ENCODE measurements at regions not wholly inside any gene's neighbourhood (a gene's known extent, or its start where the extent isn't known, plus 50 kb on each side); places are given as distances from the start of the nearest gene placed in this dataset.

- Histone ChIP-seq H3K4me3 (ENCODE audit: low read length) (no peak overlapping the region), H3K9me3 (ENCODE audit: control insufficient read depth, low read depth, low read length) (no peaks in the 10 kb centered on the region), H3K27me3 (ENCODE audit: control insufficient read depth, insufficient read depth, low read length) (no peaks in the 10 kb centered on the region), H3K36me3 (ENCODE audit: control insufficient read depth, insufficient read depth, low read length) (no peaks in the 10 kb centered on the region), H3K27ac (ENCODE audit: low read length) (no peak overlapping the region), H3K4me1 (ENCODE audit: control insufficient read depth, insufficient read depth, low read length) (no peaks in the 10 kb centered on the region)
- 56% methylated on average over 1 of the region's 10 CpGs for WGBS (ENCODE audit: insufficient coverage, low lambda C conversion rate)
- DNase-seq, result no peak
These were observed 1017.5 kb upstream of the TENM3 start for GRCh38 chr4:181225616-181226261.

- no peak for DNase-seq
- H3K27ac ChIP-seq (ENCODE audit: low read length), result no peak overlapping the region
- no peaks in the 10 kb centered on the region for H3K36me3 ChIP-seq (ENCODE audit: control insufficient read depth, insufficient read depth, low read length)
- WGBS (ENCODE audit: insufficient coverage, low lambda C conversion rate), result no CpG with 5 or more reads among the region's 13 CpGs
- H3K4me3 ChIP-seq (ENCODE audit: low read length), result no peak overlapping the region
- no peaks in the 10 kb centered on the region for H3K4me1 ChIP-seq (ENCODE audit: control insufficient read depth, insufficient read depth, low read length)
- H3K27me3 ChIP-seq (ENCODE audit: control insufficient read depth, insufficient read depth, low read length), result no peaks in the 10 kb centered on the region
- no peaks in the 10 kb centered on the region for H3K9me3 ChIP-seq (ENCODE audit: control insufficient read depth, low read depth, low read length)
These were observed 1008.1 kb upstream of the TENM3 start for GRCh38 chr4:181234951-181235680.

DNA sequence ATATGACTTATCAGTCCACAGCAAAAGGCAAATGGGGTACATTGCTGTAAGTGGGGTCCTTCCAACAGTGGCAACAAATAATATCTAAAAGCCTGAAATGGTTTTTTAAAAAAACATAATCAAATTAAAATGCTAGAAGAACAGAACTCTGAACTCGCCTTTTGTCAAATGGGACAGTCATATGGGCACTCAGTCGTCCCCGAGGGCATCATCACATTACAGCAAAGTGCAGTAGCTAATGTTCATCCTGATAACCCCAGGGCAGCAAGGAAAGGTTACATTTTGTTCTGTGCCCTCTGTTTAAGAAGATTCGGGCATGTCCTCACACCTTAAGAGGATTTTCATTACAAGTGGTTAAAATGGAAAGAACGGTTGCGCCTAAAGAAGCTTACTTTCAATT lies 997.9 kb upstream of the TENM3 start:
- Histone ChIP-seq H3K9me3 (ENCODE audit: control insufficient read depth, low read depth, low read length) (no peaks in the 10 kb centered on the region), H3K27me3 (ENCODE audit: control insufficient read depth, insufficient read depth, low read length) (no peaks in the 10 kb centered on the region), H3K36me3 (ENCODE audit: control insufficient read depth, insufficient read depth, low read length) (no peaks in the 10 kb centered on the region), H3K27ac (ENCODE audit: low read length) (no peak overlapping the region), H3K4me3 (ENCODE audit: low read length) (no peak overlapping the region), H3K4me1 (ENCODE audit: control insufficient read depth, insufficient read depth, low read length) (no peaks in the 10 kb centered on the region)
- no peak for DNase-seq
- WGBS (ENCODE audit: insufficient coverage, low lambda C conversion rate), result no CpG with 5 or more reads among the region's 6 CpGs

DNA sequence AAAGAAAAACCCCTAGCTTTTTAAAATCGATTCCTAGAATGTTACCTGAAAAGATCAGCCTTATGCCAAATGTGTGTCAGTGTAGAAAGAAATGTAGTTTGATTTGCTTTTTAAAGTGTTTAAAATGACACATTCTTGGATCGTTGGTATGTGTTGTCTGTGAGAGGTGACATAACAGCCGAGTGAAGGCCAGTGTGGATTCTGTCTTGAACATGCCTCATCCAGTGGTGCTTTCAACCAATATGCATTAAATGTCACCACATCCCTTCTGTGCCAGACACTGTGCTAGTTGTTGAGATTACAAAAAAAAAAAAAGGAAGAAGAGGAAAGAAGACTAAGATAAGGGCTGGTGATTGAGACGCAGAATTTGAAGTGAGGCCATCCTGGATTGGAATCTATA lies 994.2 kb upstream of the TENM3 start:
- no peaks in the 10 kb centered on the region for H3K9me3 ChIP-seq (ENCODE audit: control insufficient read depth, low read depth, low read length)
- WGBS (ENCODE audit: insufficient coverage, low lambda C conversion rate), result 94% methylated on average over 2 of the region's 4 CpGs
- no peak overlapping the region for H3K4me3 ChIP-seq (ENCODE audit: low read length)
- H3K36me3 ChIP-seq (ENCODE audit: control insufficient read depth, insufficient read depth, low read length), result no peaks in the 10 kb centered on the region
- H3K27ac ChIP-seq (ENCODE audit: low read length), result no peak overlapping the region
- DNase-seq, result no peak
- H3K4me1 ChIP-seq (ENCODE audit: control insufficient read depth, insufficient read depth, low read length), result no peaks in the 10 kb centered on the region
- no peaks in the 10 kb centered on the region for H3K27me3 ChIP-seq (ENCODE audit: control insufficient read depth, insufficient read depth, low read length)

DNA sequence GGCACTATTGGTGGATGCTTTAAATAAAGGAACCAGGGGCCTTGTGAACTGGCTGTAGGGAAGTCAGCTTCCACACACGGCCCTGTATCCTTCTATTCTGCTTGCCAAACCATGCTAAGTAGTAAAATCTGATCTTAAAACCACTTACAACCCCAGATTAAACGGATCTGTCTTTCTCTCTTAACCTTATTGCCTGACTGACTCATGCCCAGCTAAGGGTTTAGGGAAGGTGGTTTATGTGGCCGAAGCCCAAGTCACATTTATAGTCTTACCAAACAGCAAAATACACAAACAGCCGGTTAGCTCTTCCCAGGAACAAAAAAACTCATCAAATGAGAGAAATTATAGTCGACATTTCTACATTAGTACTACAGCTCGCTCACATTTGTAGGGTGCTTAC lies 988.4 kb upstream of the TENM3 start:
- DNase-seq, result no peak
- Histone ChIP-seq H3K9me3 (ENCODE audit: control insufficient read depth, low read depth, low read length) (no peaks in the 10 kb centered on the region), H3K27me3 (ENCODE audit: control insufficient read depth, insufficient read depth, low read length) (no peaks in the 10 kb centered on the region), H3K27ac (ENCODE audit: low read length) (no peak overlapping the region), H3K36me3 (ENCODE audit: control insufficient read depth, insufficient read depth, low read length) (no peaks in the 10 kb centered on the region), H3K4me1 (ENCODE audit: control insufficient read depth, insufficient read depth, low read length) (no peaks in the 10 kb centered on the region), H3K4me3 (ENCODE audit: low read length) (no peak overlapping the region)
- WGBS (ENCODE audit: insufficient coverage, low lambda C conversion rate), result 80% methylated on average over 2 of the region's 6 CpGs

DNA sequence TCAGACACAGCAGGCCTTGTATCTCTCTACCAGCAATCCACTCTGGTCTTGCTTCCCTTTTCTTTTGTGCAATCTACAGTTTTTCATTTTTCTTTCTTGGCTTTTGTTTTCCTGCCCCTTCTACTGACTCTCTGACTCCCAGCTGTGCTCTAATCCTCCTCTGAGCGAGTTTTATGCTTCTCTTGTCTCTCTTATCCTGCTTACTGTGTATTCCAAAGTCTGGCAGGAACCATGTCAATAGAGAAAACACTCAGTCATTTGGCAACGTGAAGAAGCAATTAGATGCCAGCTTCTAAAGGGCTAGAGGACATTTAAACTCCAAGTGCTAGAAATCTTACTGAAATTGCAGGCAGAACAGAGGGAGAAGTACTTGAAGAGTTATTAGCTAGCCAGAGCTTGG lies 984.6 kb upstream of the TENM3 start:
- peaks cover 4% of the 10 kb centered on the region for H3K27me3 ChIP-seq (ENCODE audit: control insufficient read depth, insufficient read depth, low read length)
- 0% methylated on average over 1 of the region's 2 CpGs for WGBS (ENCODE audit: insufficient coverage, low lambda C conversion rate)

GRCh38 chr4:181259081-181259709 lies 984.0 kb upstream of the TENM3 start:
- 33% methylated on average over 1 of the region's 4 CpGs for WGBS (ENCODE audit: insufficient coverage, low lambda C conversion rate)
- Histone ChIP-seq H3K27ac (ENCODE audit: low read length) (no peak overlapping the region), H3K27me3 (ENCODE audit: control insufficient read depth, insufficient read depth, low read length) (peaks cover 4% of the 10 kb centered on the region), H3K9me3 (ENCODE audit: control insufficient read depth, low read depth, low read length) (no peaks in the 10 kb centered on the region), H3K4me1 (ENCODE audit: control insufficient read depth, insufficient read depth, low read length) (no peaks in the 10 kb centered on the region), H3K36me3 (ENCODE audit: control insufficient read depth, insufficient read depth, low read length) (no peaks in the 10 kb centered on the region), H3K4me3 (ENCODE audit: low read length) (no peak overlapping the region)
- DNase-seq, result peak in 1 of 2 donors; percentile 11

More for the DNA sequence above, 984.6 kb upstream of the TENM3 start:
- Histone ChIP-seq H3K9me3 (ENCODE audit: control insufficient read depth, low read depth, low read length) (no peaks in the 10 kb centered on the region), H3K27ac (ENCODE audit: low read length) (no peak overlapping the region), H3K36me3 (ENCODE audit: control insufficient read depth, insufficient read depth, low read length) (no peaks in the 10 kb centered on the region), H3K4me1 (ENCODE audit: control insufficient read depth, insufficient read depth, low read length) (no peaks in the 10 kb centered on the region), H3K4me3 (ENCODE audit: low read length) (no peak overlapping the region)
- DNase-seq, result no peak

DNA sequence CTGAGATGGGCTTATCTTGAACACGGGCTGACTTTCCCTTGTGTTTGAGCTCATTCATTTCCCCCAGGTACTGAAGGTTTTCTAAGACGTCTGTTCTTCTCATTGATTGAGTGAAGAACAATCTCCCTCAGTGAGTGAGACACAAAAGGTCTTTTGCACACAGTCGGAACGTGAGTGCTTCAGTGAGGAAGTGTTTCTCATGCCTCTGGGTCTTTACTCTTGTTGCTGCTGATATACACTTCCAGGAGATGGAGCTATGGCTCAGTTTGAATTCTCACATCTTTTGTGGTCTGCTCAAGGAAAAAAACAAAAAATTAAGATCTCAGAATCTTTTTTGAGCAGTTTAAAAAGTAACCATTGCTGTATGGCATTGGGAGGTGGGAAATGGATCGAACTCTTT lies 981.9 kb upstream of the TENM3 start:
- peaks cover 4% of the 10 kb centered on the region for H3K27me3 ChIP-seq (ENCODE audit: control insufficient read depth, insufficient read depth, low read length)
- no peaks in the 10 kb centered on the region for H3K9me3 ChIP-seq (ENCODE audit: control insufficient read depth, low read depth, low read length)
- H3K4me3 ChIP-seq (ENCODE audit: low read length), result no peak overlapping the region
- H3K4me1 ChIP-seq (ENCODE audit: control insufficient read depth, insufficient read depth, low read length), result no peaks in the 10 kb centered on the region
- H3K36me3 ChIP-seq (ENCODE audit: control insufficient read depth, insufficient read depth, low read length), result no peaks in the 10 kb centered on the region
- DNase-seq, result peak in 1 of 2 donors; percentile 3
- WGBS (ENCODE audit: insufficient coverage, low lambda C conversion rate), result no CpG with 5 or more reads among the region's 5 CpGs
- no peak overlapping the region for H3K27ac ChIP-seq (ENCODE audit: low read length)

- DNase-seq, result no peak
- Histone ChIP-seq H3K36me3 (ENCODE audit: control insufficient read depth, insufficient read depth, low read length) (no peaks in the 10 kb centered on the region), H3K27me3 (ENCODE audit: control insufficient read depth, insufficient read depth, low read length) (peaks cover 4% of the 10 kb centered on the region), H3K9me3 (ENCODE audit: control insufficient read depth, low read depth, low read length) (no peaks in the 10 kb centered on the region), H3K4me1 (ENCODE audit: control insufficient read depth, insufficient read depth, low read length) (no peaks in the 10 kb centered on the region), H3K27ac (ENCODE audit: low read length) (no peak overlapping the region), H3K4me3 (ENCODE audit: low read length) (no peak overlapping the region)
- 63% methylated on average over 1 of the region's 9 CpGs for whole genome bisulfite sequencing (ENCODE audit: insufficient coverage, low lambda C conversion rate)
These were observed 978.3 kb upstream of the TENM3 start for GRCh38 chr4:181264893-181265292.

- H3K4me1 ChIP-seq (ENCODE audit: control insufficient read depth, insufficient read depth, low read length), result no peaks in the 10 kb centered on the region
- peaks cover 4% of the 10 kb centered on the region for H3K27me3 ChIP-seq (ENCODE audit: control insufficient read depth, insufficient read depth, low read length)
- H3K27ac ChIP-seq (ENCODE audit: low read length), result no peak overlapping the region
- no peaks in the 10 kb centered on the region for H3K36me3 ChIP-seq (ENCODE audit: control insufficient read depth, insufficient read depth, low read length)
- no peak for DNase-seq
- WGBS (ENCODE audit: insufficient coverage, low lambda C conversion rate), result 64% methylated on average over 4 of the region's 4 CpGs
- no peaks in the 10 kb centered on the region for H3K9me3 ChIP-seq (ENCODE audit: control insufficient read depth, low read depth, low read length)
- no peak overlapping the region for H3K4me3 ChIP-seq (ENCODE audit: low read length)
These were observed 977.8 kb upstream of the TENM3 start for GRCh38 chr4:181265370-181265769.
